Mesothelial cell of epicardium (in vitro differentiated cells): ENCODE measurements at regions not wholly inside any gene's neighbourhood (a gene's known extent, or its start where the extent isn't known, plus 50 kb on each side); places are given as distances from the start of the nearest gene placed in this dataset.

Experiments used
- DNase-seq, 2 experiments: peaks; one replicate each; pipeline ENCODE4 v3.0.0; 2021; ENCODE audit warnings: low spot score in 2 of 2; ENCODE audit not compliant: unreplicated experiment in 2 of 2
- H3K27ac Mint-ChIP-seq: 2 replicates; pipeline ENCODE4 v1.8.0; 2021; ENCODE audit warnings: mixed read lengths
- H3K27me3 Mint-ChIP-seq: 2 replicates; pipeline ENCODE4 v1.8.0; 2021; ENCODE audit warnings: low read depth, mixed read lengths
- H3K36me3 Mint-ChIP-seq: 2 replicates; pipeline ENCODE4 v1.8.0; 2021; ENCODE audit warnings: mixed read lengths
- H3K4me1 Mint-ChIP-seq: 2 replicates; pipeline ENCODE4 v1.8.0; 2021; ENCODE audit warnings: mixed read lengths
- H3K4me3 Mint-ChIP-seq: 2 replicates; pipeline ENCODE4 v1.8.0; 2021; ENCODE audit warnings: mild to moderate bottlenecking, moderate library complexity, mixed read lengths
- H3K9me3 Mint-ChIP-seq: 2 replicates; pipeline ENCODE4 v1.8.0; 2021; ENCODE audit warnings: mixed read lengths
- TF ChIP-seq, protein P1 (sequence below): fragments of 200-600 bp; sonication (generic); IDR thresholded peaks from one replicate; pipeline ENCODE4 v1.5.0; 2021; ENCODE audit warnings: antibody characterized with exemption; ENCODE audit not compliant: unreplicated experiment

DNA sequence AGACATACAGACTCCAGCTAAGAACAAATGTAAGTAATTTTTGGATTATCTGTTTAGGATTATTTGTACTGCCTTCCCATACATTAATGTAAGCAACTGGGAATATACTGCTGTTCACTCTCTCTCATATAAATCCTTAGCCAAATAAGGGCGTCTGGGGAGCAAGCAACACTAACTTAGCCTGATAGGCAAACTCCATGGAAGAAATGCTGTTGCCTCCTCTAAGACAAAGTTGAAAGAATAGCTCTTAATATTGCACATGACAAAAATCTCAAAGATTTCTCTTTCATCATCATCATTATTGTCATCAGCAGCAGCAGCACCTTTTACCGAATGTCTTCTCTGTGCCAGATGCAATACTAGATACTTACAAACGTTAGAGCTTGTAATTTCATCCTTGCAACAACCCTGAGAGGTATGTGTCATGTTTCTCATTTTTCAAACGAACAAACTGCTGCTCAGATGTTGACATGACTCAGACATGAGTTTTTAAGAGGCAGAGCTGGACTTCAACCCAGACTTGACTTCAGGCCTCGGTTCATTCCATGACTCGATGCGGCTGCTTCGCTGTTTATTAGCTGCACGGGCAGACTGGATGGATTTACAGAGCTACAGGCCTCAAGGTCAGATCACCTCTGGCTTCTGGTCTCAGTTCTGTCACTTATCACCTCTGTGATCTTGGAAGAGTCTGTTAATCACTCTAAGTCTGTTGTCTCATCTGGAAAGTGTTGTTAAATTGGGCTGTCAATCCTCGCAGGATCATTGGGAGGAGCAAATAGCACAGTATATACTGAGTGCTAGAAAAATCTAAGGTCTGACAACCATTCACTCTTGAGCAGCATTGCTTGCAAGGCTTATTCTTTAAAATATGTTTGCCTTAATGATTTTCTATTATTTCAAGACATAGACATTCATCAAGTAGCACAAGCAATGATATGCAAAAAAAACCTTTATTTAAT lies 126.3 kb upstream of the CELF2 start:
- TF ChIP-seq, protein P1, sequence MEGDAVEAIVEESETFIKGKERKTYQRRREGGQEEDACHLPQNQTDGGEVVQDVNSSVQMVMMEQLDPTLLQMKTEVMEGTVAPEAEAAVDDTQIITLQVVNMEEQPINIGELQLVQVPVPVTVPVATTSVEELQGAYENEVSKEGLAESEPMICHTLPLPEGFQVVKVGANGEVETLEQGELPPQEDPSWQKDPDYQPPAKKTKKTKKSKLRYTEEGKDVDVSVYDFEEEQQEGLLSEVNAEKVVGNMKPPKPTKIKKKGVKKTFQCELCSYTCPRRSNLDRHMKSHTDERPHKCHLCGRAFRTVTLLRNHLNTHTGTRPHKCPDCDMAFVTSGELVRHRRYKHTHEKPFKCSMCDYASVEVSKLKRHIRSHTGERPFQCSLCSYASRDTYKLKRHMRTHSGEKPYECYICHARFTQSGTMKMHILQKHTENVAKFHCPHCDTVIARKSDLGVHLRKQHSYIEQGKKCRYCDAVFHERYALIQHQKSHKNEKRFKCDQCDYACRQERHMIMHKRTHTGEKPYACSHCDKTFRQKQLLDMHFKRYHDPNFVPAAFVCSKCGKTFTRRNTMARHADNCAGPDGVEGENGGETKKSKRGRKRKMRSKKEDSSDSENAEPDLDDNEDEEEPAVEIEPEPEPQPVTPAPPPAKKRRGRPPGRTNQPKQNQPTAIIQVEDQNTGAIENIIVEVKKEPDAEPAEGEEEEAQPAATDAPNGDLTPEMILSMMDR, result no peak
- Mint-ChIP-seq H3K9me3 (peaks cover 20% of the 10 kb centered on the region), H3K4me1 (peaks cover 24% of the 10 kb centered on the region), H3K27me3 (peaks cover 64% of the 10 kb centered on the region), H3K36me3 (no peaks in the 10 kb centered on the region), H3K4me3 (no peak overlapping the region), H3K27ac (no peak overlapping the region)
- no peak for DNase-seq

- peaks cover 14% of the 10 kb centered on the region for H3K4me1 Mint-ChIP-seq
- peaks cover 29% of the 10 kb centered on the region for H3K9me3 Mint-ChIP-seq
- H3K27me3 Mint-ChIP-seq, result peaks cover 69% of the 10 kb centered on the region
- H3K4me3 Mint-ChIP-seq, result no peak overlapping the region
- DNase-seq, result no peak
- TF ChIP-seq, protein P1, result no peak
- no peak overlapping the region for H3K27ac Mint-ChIP-seq
- no peaks in the 10 kb centered on the region for H3K36me3 Mint-ChIP-seq
These were observed 125.3 kb upstream of the CELF2 start for GRCh38 chr10:10892290-10892875.

DNA sequence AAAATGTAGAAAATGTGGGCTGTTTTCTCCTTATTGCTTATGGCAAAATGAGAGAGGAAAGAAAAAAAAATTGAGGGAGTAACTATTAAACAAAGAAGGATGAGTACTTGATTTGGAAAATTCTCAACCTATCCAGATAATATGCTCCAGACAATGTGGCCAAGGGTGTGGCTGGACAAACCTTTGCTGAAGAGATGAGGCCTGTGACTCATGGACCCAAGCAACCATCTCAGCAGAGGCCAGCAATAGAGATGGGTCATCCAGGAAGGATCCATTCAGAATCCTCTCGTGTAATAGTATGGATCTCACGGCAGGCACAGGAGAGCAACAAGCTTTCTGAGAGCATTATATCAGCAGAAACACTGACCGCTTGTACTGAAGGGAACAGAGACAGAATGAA lies 120.3 kb upstream of the CELF2 start:
- no peak overlapping the region for H3K4me3 Mint-ChIP-seq

GRCh38 chr10:10901906-10902305 lies 115.8 kb upstream of the CELF2 start:
- Mint-ChIP-seq H3K4me3 (no peak overlapping the region), H3K27me3 (peaks cover 27% of the 10 kb centered on the region), H3K36me3 (no peaks in the 10 kb centered on the region), H3K9me3 (peaks cover 8% of the 10 kb centered on the region), H3K4me1 (no peaks in the 10 kb centered on the region), H3K27ac (no peak overlapping the region)
- TF ChIP-seq, protein P1, result no peak
- no peak for DNase-seq

More for the DNA sequence above, 120.3 kb upstream of the CELF2 start:
- Mint-ChIP-seq H3K36me3 (no peaks in the 10 kb centered on the region), H3K4me1 (no peaks in the 10 kb centered on the region), H3K27me3 (peaks cover 49% of the 10 kb centered on the region), H3K9me3 (peaks cover 32% of the 10 kb centered on the region), H3K27ac (no peak overlapping the region)
- no peak for DNase-seq
- TF ChIP-seq, protein P1, result no peak

DNA sequence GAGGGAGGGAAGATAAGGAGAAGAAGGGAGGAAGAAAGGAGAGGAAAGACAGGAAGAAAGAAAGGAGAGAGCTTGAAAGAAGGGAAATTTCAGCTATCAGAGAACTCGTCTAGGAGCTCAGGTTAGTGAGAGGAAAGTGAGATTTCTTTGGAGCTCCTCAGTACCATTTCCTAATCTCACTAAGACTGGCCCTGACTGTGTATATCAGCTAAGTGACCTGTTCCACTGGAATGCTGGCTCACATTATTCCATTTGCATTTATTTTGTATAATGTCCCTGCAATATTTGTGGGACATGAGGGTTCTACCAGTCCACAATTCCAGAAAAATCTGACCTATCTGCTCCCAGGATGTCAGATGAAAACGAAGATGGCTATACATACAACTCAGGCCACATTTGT lies 114.7 kb upstream of the CELF2 start:
- Mint-ChIP-seq H3K4me1 (no peaks in the 10 kb centered on the region), H3K36me3 (no peaks in the 10 kb centered on the region), H3K27me3 (peaks cover 21% of the 10 kb centered on the region), H3K9me3 (no peaks in the 10 kb centered on the region), H3K27ac (no peak overlapping the region), H3K4me3 (no peak overlapping the region)
- TF ChIP-seq, protein P1, result no peak
- DNase-seq, result no peak
